Hematopoietic multipotent progenitor cell treated with erythropoietin and hydrocortisone succinate and interleukin-3 and kit ligand, for 15 days (in vitro differentiated cells): ENCODE measurements at regions not wholly inside any gene's neighbourhood (a gene's known extent, or its start where the extent isn't known, plus 50 kb on each side); places are given as distances from the start of the nearest gene placed in this dataset.

Experiments used
- DNase-seq: peaks from one replicate; pipeline ENCODE4 v3.0.0-alpha.2; 2015; ENCODE audit warnings: low spot score

DNA sequence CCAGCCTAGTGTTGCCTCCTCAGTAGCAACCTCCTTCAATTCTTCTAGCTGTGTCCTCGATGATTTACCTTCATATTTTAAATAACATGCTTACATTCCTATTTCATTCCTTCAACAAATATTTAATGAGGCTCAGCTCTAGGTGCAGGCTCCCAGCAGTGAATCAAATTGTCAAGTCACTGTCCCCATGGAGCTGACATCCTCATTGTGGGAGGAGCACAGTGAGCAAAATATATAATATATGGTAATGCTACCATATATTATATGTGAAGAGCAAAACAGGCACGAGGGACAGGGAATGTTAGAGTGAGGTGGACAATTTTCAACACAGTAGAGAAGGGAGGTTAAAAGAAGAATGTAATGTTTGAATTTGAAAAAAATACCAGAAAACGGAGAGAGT lies 869.1 kb downstream of the SLC4A3 start:
- no peak for DNase-seq

GRCh38 chr2:220499225-220499624 lies 871.8 kb downstream of the SLC4A3 start:
- no peak for DNase-seq

DNA sequence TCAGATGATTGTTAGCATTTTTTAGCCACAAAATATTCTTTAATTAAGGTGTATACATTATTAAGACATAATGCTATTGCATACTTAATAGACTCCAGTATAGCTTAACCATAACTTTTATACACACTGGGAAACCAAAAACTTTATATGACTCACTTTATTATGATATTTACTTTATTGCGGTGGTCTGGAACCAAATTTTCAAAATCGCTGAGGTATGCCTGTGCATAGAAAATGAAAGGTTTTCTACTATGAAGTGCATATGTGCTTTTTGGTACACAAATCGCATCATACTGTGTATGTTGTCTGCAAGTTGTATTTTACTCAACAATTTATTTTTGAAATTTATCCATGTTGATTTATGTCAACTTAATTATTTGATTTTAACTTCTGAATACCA lies 875.1 kb downstream of the SLC4A3 start:
- no peak for DNase-seq

GRCh38 chr2:220503431-220503830 lies 876.0 kb downstream of the SLC4A3 start:
- no peak for DNase-seq

- no peak for DNase-seq
These were observed 877.6 kb downstream of the SLC4A3 start for GRCh38 chr2:220504938-220505503.

GRCh38 chr2:220506466-220506865 lies 879.0 kb downstream of the SLC4A3 start:
- DNase-seq, result no peak

GRCh38 chr2:220509096-220509757 lies 881.8 kb downstream of the SLC4A3 start:
- DNase-seq, result no peak

- DNase-seq, result no peak
These were observed 882.5 kb downstream of the SLC4A3 start for GRCh38 chr2:220509966-220510365.

DNA sequence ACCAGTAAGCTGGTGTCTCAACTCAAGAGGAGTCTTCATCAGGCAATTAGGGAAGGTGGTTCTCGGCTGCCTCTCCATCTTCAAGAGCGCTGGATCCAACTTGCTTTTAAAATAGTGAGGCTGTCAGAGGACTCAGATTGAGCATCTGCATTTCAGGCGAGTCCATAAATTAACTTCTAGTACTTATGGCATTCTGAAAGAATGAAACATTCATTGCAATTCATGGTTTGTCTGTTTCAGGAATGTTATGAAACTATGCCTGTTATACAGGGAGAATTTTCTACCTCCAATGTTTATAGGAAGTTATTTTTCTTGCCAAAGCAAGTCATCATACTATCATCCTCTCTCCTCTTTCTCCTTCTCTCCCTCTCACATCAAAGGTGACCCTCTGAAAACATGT lies 883.2 kb downstream of the SLC4A3 start:
- DNase-seq, result no peak

DNA sequence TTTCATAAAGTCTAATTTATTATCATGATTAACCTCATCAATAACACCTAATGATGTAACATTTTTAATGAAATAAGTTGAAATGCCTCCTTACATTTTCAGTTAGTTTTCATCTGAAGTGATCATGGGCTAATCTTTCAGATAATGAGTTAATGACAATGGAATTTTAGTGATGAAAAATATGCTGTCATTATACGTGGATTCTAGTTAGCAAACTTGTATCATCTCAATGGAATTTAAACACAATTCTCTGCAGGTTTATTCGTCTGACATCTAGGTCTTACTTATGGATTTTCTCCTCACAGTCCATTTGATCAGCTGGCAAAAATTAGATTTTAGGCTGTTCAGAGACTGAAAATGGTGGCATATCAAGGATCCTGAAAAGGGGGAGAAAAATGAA lies 885.0 kb downstream of the SLC4A3 start:
- DNase-seq, result no peak

GRCh38 chr2:220513573-220514288 lies 886.3 kb downstream of the SLC4A3 start:
- DNase-seq, result no peak

GRCh38 chr2:220521551-220521950 lies 894.1 kb downstream of the SLC4A3 start:
- DNase-seq, result no peak

DNA sequence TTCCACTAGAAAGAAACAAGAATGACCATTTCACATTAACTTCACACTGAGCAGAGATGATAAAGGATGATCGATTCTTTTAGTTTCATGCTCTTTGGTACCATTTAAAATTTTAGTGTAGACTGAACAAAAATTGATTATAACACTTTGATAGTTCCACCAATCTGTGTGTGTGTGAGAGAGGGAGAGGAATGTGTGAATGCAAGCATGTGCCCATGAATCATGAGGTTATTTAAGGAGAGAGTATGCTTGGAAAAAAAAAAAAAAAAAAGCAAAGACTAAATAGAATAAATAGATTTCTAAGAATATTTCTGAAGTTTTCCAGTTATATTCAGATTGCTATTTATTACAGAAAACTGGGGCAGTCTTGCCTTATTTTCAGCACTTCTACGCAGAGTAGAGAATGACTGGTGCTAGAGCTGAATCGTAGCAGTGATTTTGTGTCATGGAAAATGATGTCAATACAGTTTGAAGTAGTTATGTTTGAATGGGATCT lies 900.8 kb downstream of the SLC4A3 start:
- DNase-seq, result no peak

DNA sequence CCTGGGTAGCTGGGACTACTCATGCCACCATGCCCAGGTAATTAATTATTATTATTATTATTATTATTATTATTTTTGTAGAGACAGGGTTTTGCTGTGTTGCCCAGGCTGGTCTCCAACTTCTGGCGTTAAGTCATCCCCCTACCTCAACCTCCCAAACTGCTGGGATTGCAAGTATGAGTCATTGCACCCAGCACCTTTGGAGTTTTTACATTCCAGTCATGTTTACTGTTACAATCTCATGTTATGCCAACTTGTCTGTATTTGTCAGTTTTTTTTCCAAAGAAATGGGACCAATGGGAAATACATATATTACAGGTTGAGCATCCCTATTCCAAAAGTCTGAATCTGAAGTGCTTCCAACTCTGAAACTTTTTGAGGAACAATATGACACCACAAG lies 903.8 kb downstream of the SLC4A3 start:
- no peak for DNase-seq

DNA sequence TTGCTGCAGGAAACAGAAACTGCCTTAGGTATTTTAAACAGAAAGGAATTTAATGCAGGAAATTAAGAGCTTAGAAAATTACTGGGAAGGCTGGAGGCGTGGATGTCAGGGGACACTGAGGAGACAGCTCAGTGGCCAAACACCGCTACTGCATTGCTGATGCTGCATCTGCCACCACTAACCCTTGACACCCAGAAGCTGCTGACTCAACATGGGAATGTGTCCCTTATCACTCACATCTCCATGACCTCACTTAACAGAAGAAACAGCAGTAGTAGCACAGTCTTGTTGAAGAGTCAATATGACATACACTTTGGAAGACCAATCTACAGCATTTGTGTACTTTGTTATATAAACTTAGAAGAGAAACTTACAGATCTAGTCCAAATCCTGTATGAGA lies 906.1 kb downstream of the SLC4A3 start:
- DNase-seq, result no peak

DNA sequence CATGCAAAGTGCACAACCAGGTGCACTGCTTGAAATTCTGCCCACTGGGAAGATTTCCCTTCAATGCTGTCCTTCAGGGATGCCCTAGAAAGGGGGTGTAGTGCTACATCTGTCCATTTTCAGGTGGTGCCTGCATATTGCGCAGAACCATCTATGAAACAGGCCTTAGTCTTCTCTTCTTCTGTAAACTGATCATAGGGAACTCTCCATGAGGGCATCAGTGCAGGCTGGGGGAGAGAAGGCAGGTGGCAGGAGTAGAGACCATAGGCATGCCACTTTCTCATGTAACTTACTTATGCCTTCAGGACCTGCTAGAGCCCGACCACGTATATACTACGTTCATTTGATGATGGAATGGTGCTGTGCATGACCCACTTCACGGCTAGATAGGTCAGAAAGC lies 912.1 kb downstream of the SLC4A3 start:
- DNase-seq, result no peak

- DNase-seq, result no peak
These were observed 916.6 kb downstream of the SLC4A3 start for GRCh38 chr2:220544049-220544448.

DNA sequence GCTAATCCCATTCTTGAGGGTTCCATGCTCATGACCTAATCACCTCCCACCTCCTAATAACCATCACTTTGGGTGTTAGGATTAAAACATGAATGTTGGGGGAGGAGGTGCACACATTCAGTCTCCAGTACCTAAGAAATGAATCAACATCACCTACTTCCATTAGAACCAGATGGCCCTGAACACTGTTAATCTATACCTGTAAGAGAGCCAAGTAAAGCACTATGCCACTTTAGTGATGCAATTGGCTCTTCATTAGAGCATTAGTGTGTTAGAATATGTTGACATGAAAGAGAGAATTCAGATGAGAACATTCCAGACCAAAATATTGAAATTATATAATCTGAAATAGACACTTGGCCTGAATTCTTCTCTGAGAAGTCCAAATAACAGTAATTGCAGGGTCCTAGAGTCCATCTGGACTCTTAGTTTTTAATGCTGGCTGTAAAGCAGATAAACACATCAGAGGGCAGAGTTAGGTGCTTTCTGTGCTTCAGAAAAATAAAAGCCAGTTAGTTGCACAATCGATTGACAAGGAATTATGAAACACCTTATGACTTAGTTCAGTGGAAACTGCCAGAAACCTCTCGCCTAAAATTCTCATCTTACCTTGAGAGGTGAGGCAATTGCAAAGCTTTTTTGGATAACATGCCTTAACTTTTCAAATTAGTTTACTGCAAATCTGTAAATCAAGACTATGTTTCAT lies 923.7 kb downstream of the SLC4A3 start:
- no peak for DNase-seq

- no peak for DNase-seq
These were observed 925.5 kb downstream of the SLC4A3 start for GRCh38 chr2:220552790-220553535.

DNA sequence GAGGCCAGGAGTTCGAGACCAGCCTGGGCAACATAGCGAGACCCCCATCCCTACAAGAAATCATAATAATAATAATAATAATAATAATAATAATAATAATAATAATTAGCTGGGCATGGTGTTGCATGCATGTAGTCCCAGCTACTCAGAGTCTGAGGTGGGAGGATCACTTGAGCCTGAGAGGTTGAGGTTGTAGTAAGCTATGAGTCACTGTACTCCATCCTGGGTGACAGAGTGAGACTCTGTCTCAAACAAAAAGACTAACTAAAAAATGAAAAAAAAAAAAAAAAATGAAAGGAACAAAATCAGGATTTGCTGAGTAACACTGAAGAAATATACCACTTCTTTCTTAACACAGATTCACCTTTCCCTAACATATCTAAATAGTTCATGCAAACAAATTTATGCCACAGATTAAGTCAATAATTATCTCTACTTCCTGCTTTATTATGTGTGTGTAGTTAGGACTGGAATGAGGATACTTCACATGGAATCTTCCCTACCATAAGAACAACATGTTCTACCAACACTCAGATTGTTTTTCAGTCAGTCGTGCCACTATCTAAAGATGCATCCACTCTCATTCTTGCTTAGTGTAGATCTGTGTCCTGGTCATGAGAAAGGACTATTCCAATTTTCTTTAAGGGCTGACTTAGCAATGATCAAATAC lies 928.7 kb downstream of the SLC4A3 start:
- no peak for DNase-seq

DNA sequence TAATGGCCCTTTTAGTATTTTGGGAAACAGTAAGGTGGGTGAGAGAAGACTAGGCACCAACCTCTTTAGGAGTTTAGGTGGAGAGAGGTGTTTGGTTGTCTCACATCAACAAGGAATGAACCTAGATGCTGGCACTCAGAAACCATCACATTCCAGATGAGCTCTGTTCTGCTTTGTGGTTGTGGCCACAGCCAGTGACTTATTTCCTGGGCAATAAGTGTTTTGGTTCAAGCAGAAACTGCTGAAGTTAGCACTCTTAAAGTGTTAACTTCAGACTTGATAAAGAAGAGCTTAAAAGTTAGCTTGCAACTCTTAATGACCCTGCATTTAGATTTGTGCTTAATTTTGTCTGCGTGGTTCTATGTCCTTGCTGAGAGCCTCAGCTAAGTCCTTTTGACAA lies 929.2 kb downstream of the SLC4A3 start:
- DNase-seq, result no peak

- no peak for DNase-seq
These were observed 932.8 kb downstream of the SLC4A3 start for GRCh38 chr2:220560192-220560591.
